ENCODE measurements at regions not wholly inside any gene's neighbourhood (a gene's known extent, or its start where the extent isn't known, plus 50 kb on each side); places are given as distances from the start of the nearest gene placed in this dataset.

DNA sequence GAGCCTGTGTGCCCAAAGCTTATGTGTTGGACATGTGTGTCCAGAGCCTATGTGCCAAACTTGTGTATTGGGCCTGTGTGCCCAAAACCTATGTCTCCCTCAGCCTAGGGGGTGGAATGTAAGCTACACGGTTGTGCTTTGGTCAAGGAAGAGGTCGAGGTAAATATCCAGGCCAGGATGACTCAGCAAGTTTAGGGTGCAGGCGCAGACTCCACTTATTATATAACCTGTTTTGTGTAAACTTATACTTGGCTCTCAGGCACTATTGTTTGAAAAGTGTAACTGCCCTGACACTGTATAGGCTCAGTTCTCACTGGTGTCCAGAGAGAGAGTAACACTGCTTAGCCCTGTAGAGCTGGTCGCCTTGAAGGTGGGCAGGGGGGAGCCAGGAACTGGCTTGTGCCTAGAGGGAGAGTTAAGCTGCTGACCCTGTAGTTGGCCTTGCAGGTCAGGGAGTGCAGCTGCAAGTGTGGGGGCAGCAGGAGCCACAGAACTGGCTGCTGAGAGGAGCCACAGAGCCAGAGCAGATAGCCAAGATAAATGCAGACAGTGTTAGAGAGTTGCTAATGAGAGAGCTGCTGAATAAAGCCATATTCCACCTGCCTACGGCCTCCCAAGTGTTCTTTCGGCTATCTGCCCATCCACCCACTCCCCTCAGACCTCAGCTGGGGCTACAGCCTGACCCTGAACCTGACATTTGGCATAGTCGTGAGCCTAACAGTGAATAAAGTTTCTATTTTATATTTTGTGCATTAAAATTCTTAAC lies 517.2 kb upstream of the SLITRK1 start:
- no peak for DNase-seq

- no peak for DNase-seq
These were observed 511.8 kb upstream of the SLITRK1 start for GRCh38 chr13:84393981-84394625.

- DNase-seq = no peak
These were observed 498.6 kb upstream of the SLITRK1 start for GRCh38 chr13:84380866-84381265.

- peak; percentile 53 for DNase-seq
These were observed 494.8 kb upstream of the SLITRK1 start for GRCh38 chr13:84377106-84377505.

- no peak for DNase-seq
These were observed 484.2 kb upstream of the SLITRK1 start for GRCh38 chr13:84366506-84366905.

- no peak for DNase-seq
These were observed 480.5 kb upstream of the SLITRK1 start for GRCh38 chr13:84362777-84363176.

DNA sequence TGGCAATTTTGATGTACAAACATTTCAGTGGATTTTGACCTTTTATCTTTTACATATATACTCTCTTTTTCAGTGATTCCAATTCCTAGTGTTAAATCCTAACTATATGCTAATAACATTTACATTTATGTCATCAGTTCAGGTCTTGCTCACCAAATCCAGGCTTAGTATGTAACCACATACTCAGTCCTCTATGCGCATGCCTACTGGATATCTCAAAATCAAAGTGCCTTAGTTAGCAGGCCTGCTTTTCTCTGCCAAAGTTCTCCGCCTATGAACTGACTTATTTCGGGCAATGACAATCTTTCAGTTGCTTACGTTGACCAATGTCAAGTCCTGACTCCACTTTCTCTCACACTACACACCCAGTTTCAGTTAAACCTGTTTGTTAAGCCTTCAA lies 478.5 kb upstream of the SLITRK1 start:
- no peak for DNase-seq

DNA sequence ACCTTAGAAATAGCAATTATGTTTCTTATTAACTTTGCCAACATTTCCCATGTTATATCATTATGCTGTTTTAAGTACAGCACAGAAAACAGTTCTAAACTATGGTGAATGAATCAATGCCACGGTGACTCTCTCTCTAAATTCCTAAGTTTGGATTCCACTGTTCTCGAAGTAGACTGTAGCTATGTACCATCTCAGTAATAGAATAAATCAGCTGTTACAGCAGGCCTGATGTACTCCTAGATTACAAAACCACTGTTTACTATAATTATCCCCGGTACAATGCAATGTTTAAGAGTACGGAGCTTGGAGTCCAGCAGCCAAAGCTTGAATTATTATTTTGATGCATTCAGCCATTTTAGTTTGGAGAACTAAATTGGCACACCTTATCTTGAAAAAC lies 476.3 kb upstream of the SLITRK1 start:
- no peak for DNase-seq

GRCh38 chr13:84352946-84353345 lies 470.7 kb upstream of the SLITRK1 start:
- no peak for DNase-seq

- no peak for DNase-seq
These were observed 457.2 kb upstream of the SLITRK1 start for GRCh38 chr13:84339456-84339855.

- DNase-seq = no peak
These were observed 450.1 kb upstream of the SLITRK1 start for GRCh38 chr13:84332346-84332745.

GRCh38 chr13:84315527-84315926 lies 433.3 kb upstream of the SLITRK1 start:
- no peak for DNase-seq

DNA sequence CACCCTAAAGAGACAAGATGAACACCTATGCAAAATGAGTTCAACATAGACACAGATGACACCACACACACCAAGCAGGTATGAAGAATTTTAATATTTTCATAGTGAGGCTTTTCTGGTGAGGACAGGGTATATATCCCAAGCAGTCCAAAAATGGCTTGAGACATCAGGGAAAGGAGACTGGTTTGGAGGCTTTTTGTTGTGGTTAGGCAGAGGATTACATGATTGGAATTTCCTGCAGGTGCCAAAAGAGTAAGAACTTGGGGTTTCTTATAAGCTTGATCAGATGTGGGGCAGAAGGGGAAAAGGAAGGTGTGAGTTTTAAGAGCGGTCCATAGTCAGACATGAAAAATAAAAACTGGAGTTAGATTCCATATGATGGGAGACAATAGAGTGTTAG lies 420.8 kb upstream of the SLITRK1 start:
- peak; percentile 3 for DNase-seq

- DNase-seq = peak; percentile 87
These were observed 415.0 kb upstream of the SLITRK1 start for GRCh38 chr13:84297251-84297650.

DNA sequence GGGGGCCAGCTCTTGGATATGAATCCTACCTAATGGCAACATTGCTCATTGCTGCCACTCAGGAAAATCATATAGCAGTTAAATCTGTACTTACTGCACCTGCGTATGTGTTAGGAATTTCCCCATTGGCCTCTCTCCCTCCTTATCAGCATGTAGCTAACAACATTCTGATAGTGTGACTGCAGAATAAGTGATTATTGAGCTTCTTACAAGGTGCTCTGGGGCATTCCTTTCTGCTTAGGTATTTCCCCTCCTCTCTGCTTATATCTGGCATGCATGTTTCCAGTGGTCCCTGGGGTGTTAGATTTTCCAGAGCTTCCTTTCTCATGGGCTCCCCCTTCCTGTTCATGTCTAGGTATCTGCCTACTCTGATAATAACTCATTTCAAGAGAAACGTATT lies 414.1 kb upstream of the SLITRK1 start:
- peak; percentile 99 for DNase-seq

GRCh38 chr13:84294576-84294975 lies 412.3 kb upstream of the SLITRK1 start:
- DNase-seq = no peak

DNA sequence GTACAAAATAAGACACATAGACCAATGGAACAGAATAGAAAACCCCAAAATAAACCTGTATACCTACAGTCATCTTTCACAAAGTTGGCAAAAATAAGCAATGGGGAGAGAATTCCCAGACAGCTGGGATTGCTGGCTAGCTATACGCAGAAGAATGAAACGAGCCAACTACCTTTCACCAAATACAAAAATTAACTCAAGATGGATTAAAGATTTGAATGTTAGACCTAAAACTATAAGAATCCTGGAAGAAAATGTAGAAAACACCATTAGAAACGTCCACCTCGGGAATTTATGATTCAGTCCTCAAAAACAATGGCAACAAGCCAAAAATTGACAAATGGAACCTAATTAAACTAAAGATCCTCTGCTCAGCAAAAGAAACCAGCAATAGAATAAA lies 408.1 kb upstream of the SLITRK1 start:
- no peak for DNase-seq

DNA sequence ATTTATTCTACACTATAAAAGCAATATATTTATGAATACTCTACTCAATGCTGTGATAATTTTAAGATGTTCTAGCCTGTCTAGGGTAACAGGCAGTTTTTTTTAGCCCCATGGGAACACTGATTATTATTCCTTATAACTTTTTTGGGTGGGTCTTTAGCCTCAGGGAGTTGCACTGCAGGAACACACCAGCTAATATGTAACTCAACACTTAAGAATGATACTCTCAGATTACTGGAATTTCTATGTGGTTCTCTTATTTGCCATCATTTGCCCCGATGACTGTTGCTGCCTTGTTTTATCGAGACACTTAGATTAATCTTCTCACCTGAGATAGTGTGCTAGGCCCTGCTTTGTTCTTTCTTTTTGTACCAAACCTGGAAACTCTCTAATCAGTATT lies 396.9 kb upstream of the SLITRK1 start:
- DNase-seq = peak; percentile 70

GRCh38 chr13:84272877-84273562 lies 390.7 kb upstream of the SLITRK1 start:
- DNase-seq = peak; percentile 42

GRCh38 chr13:84265257-84265764 lies 383.0 kb upstream of the SLITRK1 start:
- no peak for DNase-seq

DNA sequence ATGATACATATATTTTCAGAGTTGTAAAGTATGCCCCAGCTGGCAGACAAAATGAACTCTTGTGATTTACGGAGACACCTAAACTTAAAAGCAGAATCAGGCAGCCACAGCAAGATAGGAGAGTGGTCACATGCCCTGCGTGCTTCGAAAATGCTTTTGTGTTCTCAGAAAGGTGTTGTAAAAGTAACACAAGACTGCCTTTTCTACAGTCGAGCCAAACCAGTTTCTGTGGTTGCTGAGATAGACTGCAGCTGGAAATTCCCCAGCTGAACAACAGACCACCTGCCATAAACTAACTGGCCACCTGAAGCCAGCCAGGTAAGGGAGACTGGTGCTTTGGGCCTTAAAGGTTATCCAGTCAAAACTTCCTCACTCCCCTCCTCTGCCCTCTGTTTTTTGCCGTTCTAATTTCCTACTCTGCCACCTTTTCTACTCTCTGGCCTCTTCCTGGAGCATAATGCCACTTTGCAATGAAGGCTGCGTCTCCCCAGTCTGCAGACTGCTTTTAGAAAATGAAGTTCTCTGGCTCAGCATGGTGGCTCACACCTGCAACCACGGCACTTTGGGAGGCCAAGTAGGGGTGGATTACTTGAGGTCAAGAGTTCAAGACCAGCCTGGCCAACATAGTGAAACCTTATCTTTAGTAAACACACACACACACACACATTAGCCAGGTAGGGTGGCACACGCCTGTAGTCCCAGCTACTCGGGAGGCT lies 381.2 kb upstream of the SLITRK1 start:
- no peak for DNase-seq

DNA sequence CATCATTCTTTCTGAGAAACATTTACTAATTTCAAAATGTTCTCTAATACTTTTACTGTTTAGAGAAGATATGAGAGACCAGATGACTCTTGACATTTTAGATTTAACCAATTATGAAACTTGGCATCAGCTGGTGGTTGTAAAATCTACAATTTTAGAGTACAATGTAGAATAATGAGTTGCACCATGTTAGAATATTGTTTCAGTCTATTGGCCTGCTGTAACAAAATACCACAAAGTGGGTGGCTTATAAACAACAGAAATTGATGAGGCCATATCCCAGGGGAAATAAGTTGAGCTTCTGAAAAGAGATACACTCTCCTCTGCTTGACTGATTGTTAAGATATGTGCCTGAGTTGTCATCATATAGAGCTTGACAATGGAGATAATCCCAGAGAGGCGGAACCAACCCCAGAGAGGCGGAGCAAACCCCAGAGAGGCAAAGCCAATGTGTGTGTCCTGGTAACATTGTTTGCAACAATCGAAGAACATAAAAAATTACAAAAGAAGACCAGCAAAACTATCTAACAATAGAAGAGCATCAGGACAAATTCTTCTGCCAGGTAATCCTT lies 373.0 kb upstream of the SLITRK1 start:
- DNase-seq = no peak

DNA sequence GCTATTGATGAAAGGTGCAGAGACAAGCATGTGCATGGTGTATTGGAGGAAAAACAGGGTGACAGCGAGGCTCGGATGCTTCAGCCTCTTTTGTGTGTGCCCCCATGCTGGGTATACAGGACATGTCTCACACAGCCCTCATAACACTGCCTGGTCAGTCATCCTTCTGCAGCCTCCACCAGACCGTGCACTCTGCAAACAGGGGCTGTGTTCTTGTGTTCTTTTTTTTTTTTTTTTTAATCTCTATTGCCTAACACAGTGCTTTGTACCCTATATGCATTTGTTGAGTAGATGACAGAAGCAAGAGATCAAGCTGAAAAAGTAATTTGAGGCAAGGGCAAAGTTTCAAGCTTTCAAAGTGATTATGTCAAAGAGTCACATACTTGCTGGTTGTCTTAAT lies 367.2 kb upstream of the SLITRK1 start:
- no peak for DNase-seq

Measured in NCI-H226 (cell line).